Neuron (in vitro differentiated cells): ENCODE measurements at regions not wholly inside any gene's neighbourhood (a gene's known extent, or its start where the extent isn't known, plus 50 kb on each side); places are given as distances from the start of the nearest gene placed in this dataset.

Source experiments
- H2AFZ ChIP-seq: one replicate; pipeline ENCODE4 v1.6.1; 2013; ENCODE audit warnings: low read depth, mild to moderate bottlenecking, inconsistent platforms, low read length, moderate library complexity
- H3K27me3 ChIP-seq: one replicate; pipeline ENCODE4 v1.6.1; 2013; ENCODE audit warnings: low read length; ENCODE audit not compliant: insufficient read depth
- H3K36me3 ChIP-seq: one replicate; pipeline ENCODE4 v1.6.1; 2013; ENCODE audit warnings: low read length; ENCODE audit not compliant: insufficient read depth
- H3K4me1 ChIP-seq: one replicate; pipeline ENCODE4 v1.6.1; 2013; ENCODE audit warnings: low read length; ENCODE audit not compliant: insufficient read depth
- H3K4me3 ChIP-seq: 2 replicates; pipeline ENCODE4 v1.5.1; 2013; ENCODE audit warnings: mild to moderate bottlenecking, low read length, moderate library complexity
- H3K9me3 ChIP-seq: one replicate; pipeline ENCODE4 v1.6.1; 2013; ENCODE audit warnings: low read length

DNA sequence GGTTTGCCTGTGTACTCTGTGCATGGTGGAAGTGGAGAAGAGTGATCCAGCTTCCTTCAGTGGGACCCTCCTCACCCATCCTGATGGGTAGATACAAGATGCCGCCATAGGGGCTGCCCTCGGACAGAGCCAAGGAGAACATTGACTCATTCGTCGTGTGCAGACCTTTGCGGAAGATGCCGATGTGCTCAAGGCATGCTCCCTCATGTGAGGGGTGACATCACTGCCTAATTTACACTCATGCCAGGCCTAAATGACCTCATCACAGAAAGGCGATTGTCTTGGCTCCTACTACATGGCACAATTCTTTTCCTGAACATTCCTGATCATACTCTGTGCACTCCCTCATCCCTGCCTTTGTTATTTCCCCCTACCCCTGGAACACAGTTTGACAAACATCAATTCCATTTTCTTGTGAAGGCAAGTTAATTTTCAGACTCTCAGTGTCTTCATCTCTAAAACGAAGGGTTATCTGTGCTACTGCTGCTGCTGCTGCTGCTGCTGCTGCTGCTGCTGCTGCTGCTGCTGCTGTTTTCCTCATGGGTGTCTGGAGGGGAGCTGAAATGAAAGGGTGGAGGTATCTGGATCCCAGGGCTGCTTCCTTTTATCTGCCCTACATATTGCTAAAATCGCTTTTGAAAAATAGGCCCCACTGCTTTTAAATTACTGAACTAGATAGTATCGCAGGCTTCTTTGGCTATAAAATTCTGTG, 146.5 kb upstream of the ARGLU1 start:
- H3K4me1 ChIP-seq = no peaks in the 10 kb centered on the region
- no peak overlapping the region for H2AFZ ChIP-seq
- H3K27me3 ChIP-seq = no peaks in the 10 kb centered on the region
- H3K36me3 ChIP-seq = no peaks in the 10 kb centered on the region
- peaks cover 3% of the 10 kb centered on the region for H3K9me3 ChIP-seq
- H3K4me3 ChIP-seq = no peak overlapping the region

DNA sequence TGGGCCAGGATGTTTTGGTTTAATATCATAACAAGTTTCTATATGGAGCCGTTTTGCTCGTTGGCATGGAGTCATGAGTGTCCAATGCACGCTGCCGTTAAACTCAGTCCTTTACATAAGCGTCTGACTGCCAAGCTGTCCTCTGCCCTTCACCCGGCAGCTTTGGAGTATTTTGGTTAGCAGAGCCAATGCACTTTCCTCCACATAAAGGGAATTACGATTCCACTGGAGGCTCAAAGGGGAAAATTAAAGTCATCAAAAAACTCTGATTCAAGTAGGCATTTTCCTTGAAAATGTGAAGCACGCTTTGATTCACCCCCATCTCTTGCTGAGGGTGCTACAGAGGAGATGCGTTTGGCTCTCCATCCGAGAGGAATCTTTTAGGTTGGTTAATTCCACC, 144.4 kb upstream of the ARGLU1 start:
- Histone ChIP-seq H2AFZ (no peak overlapping the region), H3K36me3 (no peaks in the 10 kb centered on the region), H3K4me3 (no peak overlapping the region), H3K4me1 (no peaks in the 10 kb centered on the region), H3K9me3 (peaks cover 3% of the 10 kb centered on the region), H3K27me3 (no peaks in the 10 kb centered on the region)

DNA sequence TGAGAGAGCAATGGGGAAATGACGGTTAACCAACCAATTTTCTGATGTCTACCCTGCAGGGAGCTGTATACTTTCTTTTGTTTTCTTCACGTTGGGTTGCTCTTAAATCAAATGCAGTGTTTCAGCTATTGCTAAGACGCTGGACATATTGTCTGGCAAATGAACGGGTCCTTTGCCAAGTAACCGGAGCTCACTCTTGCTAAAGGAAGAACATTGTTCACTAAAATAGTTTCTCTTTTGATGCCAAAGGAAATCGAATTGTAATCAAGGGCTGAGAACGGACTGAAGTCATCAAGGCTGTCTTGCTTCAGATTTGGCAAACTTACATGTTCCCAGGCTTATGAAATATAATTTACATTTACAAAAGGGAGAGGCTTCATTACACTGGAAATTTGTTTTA, 142.3 kb upstream of the ARGLU1 start:
- Histone ChIP-seq H3K4me1 (no peaks in the 10 kb centered on the region), H3K4me3 (no peak overlapping the region), H2AFZ (no peak overlapping the region), H3K27me3 (no peaks in the 10 kb centered on the region), H3K36me3 (no peaks in the 10 kb centered on the region), H3K9me3 (peaks cover 3% of the 10 kb centered on the region)

DNA sequence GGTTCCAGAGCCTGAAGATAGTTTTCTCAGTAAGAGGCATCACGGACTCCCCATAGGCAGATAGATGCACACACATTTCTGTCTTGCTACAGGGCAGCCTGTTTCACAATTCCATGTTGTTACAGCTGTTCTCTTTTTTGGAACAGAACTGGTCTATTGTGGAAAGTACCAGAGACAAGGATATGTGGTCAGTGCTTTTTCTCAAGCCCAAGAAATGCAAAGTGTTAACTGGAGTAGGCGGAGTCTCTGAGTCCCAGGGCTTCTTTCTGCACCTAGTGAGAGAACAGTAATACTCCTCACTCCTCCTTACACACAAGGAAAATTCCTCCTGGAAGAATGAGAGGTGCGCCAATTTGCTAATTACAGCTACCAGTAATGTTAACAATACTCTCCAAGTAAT, 141.6 kb upstream of the ARGLU1 start:
- H3K27me3 ChIP-seq = no peaks in the 10 kb centered on the region
- H2AFZ ChIP-seq = no peak overlapping the region
- no peak overlapping the region for H3K4me3 ChIP-seq
- no peaks in the 10 kb centered on the region for H3K36me3 ChIP-seq
- peaks cover 3% of the 10 kb centered on the region for H3K9me3 ChIP-seq
- no peaks in the 10 kb centered on the region for H3K4me1 ChIP-seq

DNA sequence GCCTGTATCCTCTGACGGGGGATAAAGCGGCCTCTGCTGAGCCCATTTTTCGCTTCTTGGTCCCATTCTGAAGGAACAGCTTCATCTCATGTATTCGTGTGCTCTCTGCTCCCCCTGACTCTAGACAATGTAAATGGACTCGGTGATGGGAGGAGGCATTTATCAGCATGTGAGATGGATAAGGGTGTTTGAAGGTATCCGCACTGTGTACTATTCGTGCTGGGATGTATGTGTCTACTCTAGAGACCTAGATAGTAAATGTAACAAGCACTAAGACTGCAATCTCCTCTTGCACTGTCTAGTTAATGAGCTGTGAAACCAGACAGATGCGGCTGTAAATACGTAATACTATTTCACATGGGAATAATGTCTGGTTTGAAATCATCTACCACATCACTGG, 134.6 kb upstream of the ARGLU1 start:
- no peaks in the 10 kb centered on the region for H3K4me1 ChIP-seq
- no peaks in the 10 kb centered on the region for H3K36me3 ChIP-seq
- no peak overlapping the region for H2AFZ ChIP-seq
- H3K9me3 ChIP-seq = no peaks in the 10 kb centered on the region
- H3K27me3 ChIP-seq = no peaks in the 10 kb centered on the region
- H3K4me3 ChIP-seq = no peak overlapping the region

DNA sequence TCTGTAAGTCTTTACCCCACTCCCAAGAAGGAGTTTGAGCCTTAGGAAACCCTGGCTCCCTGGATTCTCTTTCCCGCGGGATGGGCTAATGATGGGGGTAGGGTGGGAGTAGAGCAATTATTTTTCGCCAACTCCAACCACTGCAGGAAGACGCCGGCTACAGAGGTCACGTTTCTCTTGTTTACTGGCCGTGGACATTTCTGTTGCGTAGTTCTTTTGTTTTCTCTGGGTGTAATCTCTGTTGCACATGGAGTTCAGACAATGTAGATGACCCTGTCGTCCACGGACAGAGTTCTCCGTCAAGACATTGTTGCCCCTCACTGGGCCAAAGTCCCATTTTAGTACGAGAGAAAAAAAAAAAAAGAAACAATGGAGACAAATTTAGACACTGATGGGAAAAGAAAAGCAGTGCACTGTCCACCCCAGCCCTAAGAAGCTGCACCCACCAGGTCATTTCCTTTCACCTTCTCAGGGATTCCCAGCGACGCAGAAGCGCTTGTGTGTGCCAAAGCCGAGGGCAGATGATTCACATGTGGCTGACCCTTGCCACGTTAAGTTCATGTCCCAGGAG, 133.9 kb upstream of the ARGLU1 start:
- H3K4me3 ChIP-seq = no peak overlapping the region
- no peaks in the 10 kb centered on the region for H3K4me1 ChIP-seq
- H3K27me3 ChIP-seq = no peaks in the 10 kb centered on the region
- no peaks in the 10 kb centered on the region for H3K36me3 ChIP-seq
- H3K9me3 ChIP-seq = no peaks in the 10 kb centered on the region
- H2AFZ ChIP-seq = no peak overlapping the region

DNA sequence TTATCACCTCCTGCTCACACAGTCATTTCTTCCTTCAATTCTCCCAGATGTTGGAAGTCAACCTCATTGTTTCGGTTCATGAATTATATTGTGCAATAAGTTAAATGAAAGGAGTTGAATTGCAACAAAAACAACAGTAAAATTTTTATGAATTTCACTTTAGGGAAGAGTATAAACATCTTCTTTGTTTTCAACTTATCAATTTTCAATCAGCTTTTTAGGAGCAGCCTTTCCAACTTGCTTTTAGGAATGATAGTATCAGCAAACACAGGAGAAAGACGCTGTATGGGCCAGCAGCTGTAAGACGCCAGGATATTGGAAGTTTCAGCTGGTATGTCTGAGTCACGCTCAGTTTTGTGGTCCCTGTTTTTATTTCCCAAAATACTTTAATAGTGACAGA, 132.5 kb upstream of the ARGLU1 start:
- Histone ChIP-seq H2AFZ (no peak overlapping the region), H3K36me3 (no peaks in the 10 kb centered on the region), H3K4me3 (no peak overlapping the region), H3K27me3 (no peaks in the 10 kb centered on the region), H3K4me1 (no peaks in the 10 kb centered on the region), H3K9me3 (no peaks in the 10 kb centered on the region)

DNA sequence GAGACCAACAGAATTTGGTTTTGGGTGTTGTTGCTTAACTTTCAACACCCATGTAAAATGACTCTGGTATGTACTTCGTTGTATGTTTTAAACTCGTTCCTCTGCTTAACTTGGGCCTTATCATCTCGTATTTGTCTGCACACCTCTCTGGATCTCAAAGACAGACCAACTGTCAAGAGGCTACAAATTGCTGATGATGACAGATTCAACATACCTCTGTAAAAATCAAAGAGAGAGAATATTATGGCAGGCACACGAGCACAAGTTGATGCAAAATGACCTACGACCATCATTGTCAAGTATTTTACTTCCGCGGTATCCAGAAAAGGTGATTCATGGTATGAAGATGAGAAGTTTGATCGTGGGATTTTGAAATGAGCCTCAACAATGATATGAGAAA, 132.1 kb upstream of the ARGLU1 start:
- Histone ChIP-seq H3K36me3 (no peaks in the 10 kb centered on the region), H3K27me3 (no peaks in the 10 kb centered on the region), H3K9me3 (no peaks in the 10 kb centered on the region), H2AFZ (no peak overlapping the region), H3K4me3 (no peak overlapping the region), H3K4me1 (no peaks in the 10 kb centered on the region)

DNA sequence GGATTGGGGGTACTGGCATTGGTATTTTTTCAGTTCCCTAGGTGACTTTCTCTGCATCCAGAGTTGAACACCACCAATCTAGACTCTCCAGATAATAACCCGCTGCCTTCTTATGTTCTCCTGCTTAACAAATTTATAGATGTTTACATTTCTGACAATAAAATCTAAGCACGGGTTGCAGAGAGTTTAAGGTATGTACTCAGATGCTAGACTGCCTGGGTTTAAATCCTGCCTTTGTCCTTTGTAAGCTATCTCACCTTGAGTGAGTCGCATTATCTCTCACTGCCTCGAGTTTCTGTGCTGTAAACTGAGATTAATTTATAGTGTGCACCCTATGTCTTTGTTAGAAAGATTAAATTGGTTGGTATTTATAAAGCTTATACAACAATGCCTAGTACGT, 131.4 kb upstream of the ARGLU1 start:
- Histone ChIP-seq H3K4me1 (no peaks in the 10 kb centered on the region), H3K4me3 (no peak overlapping the region), H3K27me3 (no peaks in the 10 kb centered on the region), H3K36me3 (no peaks in the 10 kb centered on the region), H2AFZ (no peak overlapping the region), H3K9me3 (no peaks in the 10 kb centered on the region)

DNA sequence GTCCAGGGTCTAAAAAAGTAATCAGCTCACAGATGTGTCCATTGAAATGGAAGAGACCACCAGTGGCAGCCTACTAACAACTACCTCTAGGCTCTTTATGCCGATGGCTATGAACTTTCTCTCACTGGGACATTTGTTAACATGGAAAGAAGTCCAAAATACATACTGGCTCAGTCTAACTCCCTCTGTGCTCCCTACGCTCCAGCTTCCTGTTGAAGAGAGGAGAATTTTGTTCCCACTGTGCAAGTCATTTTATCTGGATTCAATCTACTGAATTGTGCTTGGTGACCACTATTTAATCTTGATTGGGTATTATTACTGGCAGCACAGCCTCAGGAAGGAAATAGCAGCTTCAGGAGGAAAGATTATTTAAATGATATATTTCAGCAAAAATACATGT, 128.8 kb upstream of the ARGLU1 start:
- H3K9me3 ChIP-seq = no peaks in the 10 kb centered on the region
- H3K4me1 ChIP-seq = no peaks in the 10 kb centered on the region
- no peaks in the 10 kb centered on the region for H3K27me3 ChIP-seq
- no peak overlapping the region for H2AFZ ChIP-seq
- H3K4me3 ChIP-seq = no peak overlapping the region
- no peaks in the 10 kb centered on the region for H3K36me3 ChIP-seq

DNA sequence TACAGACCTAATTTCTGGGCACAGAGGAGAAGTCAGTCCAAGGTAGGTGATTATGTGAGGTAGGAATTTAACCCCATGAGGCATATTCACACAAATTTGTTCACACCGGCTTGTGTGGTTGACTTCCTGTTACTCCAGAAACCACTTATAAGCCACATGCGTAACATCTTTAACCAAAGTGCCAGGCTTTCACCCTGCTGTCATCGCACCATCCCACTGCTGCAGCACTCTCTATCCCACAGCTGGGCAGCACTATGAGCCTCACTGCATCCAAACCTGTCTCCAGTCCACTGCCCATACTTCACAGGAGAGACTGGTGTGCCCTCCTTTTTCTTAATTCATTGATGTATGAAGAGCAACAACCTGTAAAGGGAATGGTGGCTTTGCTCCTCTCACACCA, 128.2 kb upstream of the ARGLU1 start:
- no peak overlapping the region for H3K4me3 ChIP-seq
- no peak overlapping the region for H2AFZ ChIP-seq
- no peaks in the 10 kb centered on the region for H3K9me3 ChIP-seq
- no peaks in the 10 kb centered on the region for H3K27me3 ChIP-seq
- no peaks in the 10 kb centered on the region for H3K36me3 ChIP-seq
- H3K4me1 ChIP-seq = peaks cover 3% of the 10 kb centered on the region

DNA sequence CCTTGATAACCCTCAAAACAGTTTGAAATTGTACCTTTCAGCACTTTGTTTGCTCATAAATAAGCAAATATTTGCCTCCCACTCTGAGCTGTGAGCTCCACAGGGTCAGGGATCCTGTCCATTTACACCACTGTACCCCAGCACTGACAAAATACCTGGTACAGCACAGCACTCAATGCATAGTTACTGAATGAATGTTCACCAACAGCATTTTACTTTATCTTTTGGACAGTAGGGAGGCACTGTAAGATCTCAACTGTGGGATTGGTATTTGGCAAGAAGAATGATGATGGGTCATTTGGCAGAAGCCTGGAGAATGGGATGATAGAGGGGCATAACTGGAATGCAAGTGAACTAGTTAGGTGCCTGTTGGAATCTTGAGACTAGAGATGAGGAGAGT, 127.2 kb upstream of the ARGLU1 start:
- Histone ChIP-seq H3K4me3 (no peak overlapping the region), H3K27me3 (no peaks in the 10 kb centered on the region), H3K4me1 (peaks cover 3% of the 10 kb centered on the region), H2AFZ (no peak overlapping the region), H3K9me3 (no peaks in the 10 kb centered on the region), H3K36me3 (no peaks in the 10 kb centered on the region)

DNA sequence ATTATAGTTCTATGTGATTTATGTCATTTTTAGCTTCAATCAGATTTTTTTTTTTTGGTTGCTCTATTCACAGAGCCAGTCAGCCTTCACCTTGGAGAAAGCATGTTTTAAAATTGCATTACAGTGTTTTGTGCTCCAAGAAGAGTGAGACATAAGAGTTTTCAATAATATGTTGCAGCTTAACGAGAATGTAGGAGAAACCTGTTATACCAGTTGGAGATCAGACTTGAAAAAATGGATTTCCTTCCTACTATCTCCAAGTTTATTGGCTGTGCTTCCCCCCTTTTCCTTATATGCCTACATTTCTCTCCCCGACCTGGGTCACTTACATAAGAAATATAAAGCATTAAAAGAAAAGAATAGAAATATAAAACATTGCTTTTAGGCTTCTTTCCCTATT, 123.9 kb upstream of the ARGLU1 start:
- no peak overlapping the region for H3K4me3 ChIP-seq
- no peaks in the 10 kb centered on the region for H3K9me3 ChIP-seq
- no peaks in the 10 kb centered on the region for H3K36me3 ChIP-seq
- no peak overlapping the region for H2AFZ ChIP-seq
- no peaks in the 10 kb centered on the region for H3K27me3 ChIP-seq
- H3K4me1 ChIP-seq = peaks cover 3% of the 10 kb centered on the region

DNA sequence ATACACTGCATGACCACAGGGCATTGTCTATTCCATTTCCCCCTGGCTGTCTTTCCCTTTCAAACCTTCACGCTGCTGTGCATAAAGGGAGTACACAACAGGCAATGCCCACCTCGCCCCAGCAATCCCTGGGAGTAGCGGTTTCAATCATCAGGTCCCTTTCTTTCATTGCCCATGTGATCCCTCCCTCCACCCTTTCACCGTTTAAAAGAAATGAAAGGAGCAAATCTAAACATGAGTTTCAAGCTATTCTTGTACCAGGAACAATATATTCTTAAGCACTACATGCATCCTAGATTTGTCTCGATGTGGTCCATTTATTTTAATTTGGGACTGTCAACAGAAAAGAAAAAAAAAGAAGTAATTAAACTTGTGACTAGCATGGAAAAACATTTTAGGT, 123.4 kb upstream of the ARGLU1 start:
- Histone ChIP-seq H3K4me1 (peaks cover 3% of the 10 kb centered on the region), H3K4me3 (no peak overlapping the region), H3K9me3 (no peaks in the 10 kb centered on the region), H3K36me3 (no peaks in the 10 kb centered on the region), H3K27me3 (no peaks in the 10 kb centered on the region), H2AFZ (no peak overlapping the region)
